HEK293T (cell line): ENCODE measurements at regions not wholly inside any gene's neighbourhood (a gene's known extent, or its start where the extent isn't known, plus 50 kb on each side); places are given as distances from the start of the nearest gene placed in this dataset.

Source experiments
- CTCF ChIA-PET: fragments of 350-600 bp; formaldehyde crosslinking; extraction: SDS; loops from one replicate; lab custom pipeline; 2021; ENCODE audit warnings: antibody characterized with exemption, inconsistent platforms; lab: Yijun Ruan, JAX
- POLR2A ChIA-PET: fragments of 350-600 bp; formaldehyde crosslinking; extraction: SDS; loops from one replicate; lab custom pipeline; 2020; ENCODE audit warnings: antibody characterized with exemption, inconsistent platforms; lab: Yijun Ruan, JAX
- DNase-seq: peaks from one replicate; pipeline ENCODE4 v3.0.0; 2012; ENCODE audit warnings: mixed read lengths; ENCODE audit errors: extremely low spot score
- ARNT ChIP-seq: fragments of 450-650 bp; IDR thresholded peaks from 2 replicates; pipeline ENCODE4 v1.6.1; 2017; ENCODE audit warnings: mild to moderate bottlenecking
- BHLHE40 ChIP-seq: fragments of 450-650 bp; IDR thresholded peaks from 2 replicates; pipeline ENCODE4 v1.6.1; 2016; ENCODE audit warnings: mild to moderate bottlenecking, moderate library complexity, borderline replicate concordance
- CTBP1 ChIP-seq: fragments of 450-650 bp; IDR thresholded peaks from 2 replicates; pipeline ENCODE4 v1.6.1; 2016; ENCODE audit warnings: borderline replicate concordance
- ELF4 ChIP-seq: fragments of 450-650 bp; IDR thresholded peaks from 2 replicates; pipeline ENCODE4 v1.6.1; 2017; ENCODE audit warnings: antibody characterized with exemption
- FOXA1 ChIP-seq: fragments of 450-650 bp; IDR thresholded peaks from 2 replicates; pipeline ENCODE4 v1.6.1; 2016; ENCODE audit warnings: mild to moderate bottlenecking
- FOXK2 ChIP-seq: fragments of 450-650 bp; IDR thresholded peaks from 2 replicates; pipeline ENCODE4 v1.6.1; 2016; ENCODE audit warnings: mild to moderate bottlenecking
- FOXM1 ChIP-seq: fragments of 450-650 bp; IDR thresholded peaks from 2 replicates; pipeline ENCODE4 v1.6.1; 2017; ENCODE audit warnings: mild to moderate bottlenecking, borderline replicate concordance
- HDGF ChIP-seq: fragments of 450-650 bp; IDR thresholded peaks from 2 replicates; pipeline ENCODE4 v1.6.1; 2017; ENCODE audit warnings: antibody characterized with exemption, borderline replicate concordance
- L3MBTL2 ChIP-seq: fragments of 450-650 bp; conservative IDR thresholded peaks from 2 replicates; pipeline ENCODE4 v1.6.1; 2016; ENCODE audit warnings: mild to moderate bottlenecking
- LEF1 ChIP-seq: fragments of 450-650 bp; IDR thresholded peaks from 2 replicates; pipeline ENCODE4 v1.6.1; 2017; ENCODE audit warnings: mild to moderate bottlenecking, borderline replicate concordance
- NFRKB ChIP-seq: fragments of 450-650 bp; IDR thresholded peaks from 2 replicates; pipeline ENCODE4 v1.6.1; 2016; ENCODE audit warnings: mild to moderate bottlenecking, moderate library complexity
- PKNOX1 ChIP-seq: fragments of 450-650 bp; IDR thresholded peaks from 2 replicates; pipeline ENCODE4 v1.6.1; 2016
- SP1 ChIP-seq: fragments of 450-650 bp; IDR thresholded peaks from 2 replicates; pipeline ENCODE4 v1.6.1; 2017
- SUZ12 ChIP-seq: fragments of 450-650 bp; IDR thresholded peaks from 2 replicates; pipeline ENCODE4 v1.6.1; 2016; ENCODE audit warnings: mild to moderate bottlenecking
- TARDBP ChIP-seq: fragments of 450-650 bp; IDR thresholded peaks from 2 replicates; pipeline ENCODE4 v1.6.1; 2016
- ZNF384 ChIP-seq: fragments of 450-650 bp; IDR thresholded peaks from 2 replicates; pipeline ENCODE4 v1.6.1; 2016

GRCh38 chr2:7586898-7587297 lies 669.7 kb downstream of the RNF144A start:
- ChIA-PET POLR2A (no interaction called here), CTCF (no interaction called here)
- TF ChIP-seq SP1, result no peak
- no peak for TF ChIP-seq HDGF
- no peak for TF ChIP-seq FOXK2
- TF ChIP-seq NFRKB, result no peak
- TF ChIP-seq BHLHE40, result no peak
- no peak for TF ChIP-seq CTBP1
- no peak for DNase-seq

GRCh38 chr2:7588295-7588694 lies 671.1 kb downstream of the RNF144A start:
- ChIA-PET CTCF (no interaction called here), POLR2A (no interaction called here)
- no peak for DNase-seq
- TF ChIP-seq LEF1 (no peak), CTBP1 (no peak), TARDBP (no peak), SP1 (no peak), FOXK2 (no peak)

GRCh38 chr2:7592618-7593140 lies 675.5 kb downstream of the RNF144A start:
- POLR2A ChIA-PET, result no interaction called here
- DNase-seq, result no peak
- CTCF ChIA-PET, result no interaction called here
- no peak for TF ChIP-seq ARNT
- no peak for TF ChIP-seq NFRKB
- TF ChIP-seq LEF1, result no peak
- no peak for TF ChIP-seq PKNOX1
- no peak for TF ChIP-seq ELF4
- TF ChIP-seq BHLHE40, result no peak
- TF ChIP-seq FOXK2, result no peak
- no peak for TF ChIP-seq SP1
- no peak for TF ChIP-seq FOXA1
- no peak for TF ChIP-seq TARDBP
- no peak for TF ChIP-seq CTBP1
- no peak for TF ChIP-seq FOXM1
- TF ChIP-seq SUZ12, result no peak
- TF ChIP-seq ZNF384, result no peak
- no peak for TF ChIP-seq HDGF
- no peak for TF ChIP-seq L3MBTL2

- ChIA-PET CTCF (no interaction called here), POLR2A (no interaction called here)
- TF ChIP-seq FOXA1 (no peak), NFRKB (no peak), ARNT (no peak), CTBP1 (no peak), BHLHE40 (no peak), FOXK2 (no peak)
- DNase-seq, result no peak
These were observed 676.1 kb downstream of the RNF144A start for GRCh38 chr2:7593360-7593759.

GRCh38 chr2:7594211-7594610 lies 677.0 kb downstream of the RNF144A start:
- TF ChIP-seq ELF4 (no peak), FOXM1 (no peak), SP1 (no peak), CTBP1 (no peak), L3MBTL2 (no peak), PKNOX1 (no peak), ZNF384 (no peak)
- no peak for DNase-seq
- ChIA-PET POLR2A (no interaction called here), CTCF (no interaction called here)

- DNase-seq, result no peak
- TF ChIP-seq SP1, result no peak
- ChIA-PET CTCF (no interaction called here), POLR2A (no interaction called here)
These were observed 678.0 kb downstream of the RNF144A start for GRCh38 chr2:7595206-7595605.

GRCh38 chr2:7598402-7598801 lies 681.2 kb downstream of the RNF144A start:
- TF ChIP-seq FOXA1, result no peak
- TF ChIP-seq SP1, result no peak
- no peak for TF ChIP-seq PKNOX1
- no peak for TF ChIP-seq FOXM1
- POLR2A ChIA-PET, result no interaction called here
- DNase-seq, result no peak
- CTCF ChIA-PET, result no interaction called here
